NCI-H2227 (cell line): ENCODE measurements at regions not wholly inside any gene's neighbourhood (a gene's known extent, or its start where the extent isn't known, plus 50 kb on each side); places are given as distances from the start of the nearest gene placed in this dataset.
"Not testable (repeated sequence)": the region's sequence is repeated elsewhere in the genome, so short reads cannot be mapped to it uniquely, and the experiment has no call there.

Experiments
- DNase-seq: peaks from one replicate; lab custom pipeline; 2025; ENCODE audit not compliant: unreplicated experiment; lab: John Stamatoyannopoulos, UW

DNA sequence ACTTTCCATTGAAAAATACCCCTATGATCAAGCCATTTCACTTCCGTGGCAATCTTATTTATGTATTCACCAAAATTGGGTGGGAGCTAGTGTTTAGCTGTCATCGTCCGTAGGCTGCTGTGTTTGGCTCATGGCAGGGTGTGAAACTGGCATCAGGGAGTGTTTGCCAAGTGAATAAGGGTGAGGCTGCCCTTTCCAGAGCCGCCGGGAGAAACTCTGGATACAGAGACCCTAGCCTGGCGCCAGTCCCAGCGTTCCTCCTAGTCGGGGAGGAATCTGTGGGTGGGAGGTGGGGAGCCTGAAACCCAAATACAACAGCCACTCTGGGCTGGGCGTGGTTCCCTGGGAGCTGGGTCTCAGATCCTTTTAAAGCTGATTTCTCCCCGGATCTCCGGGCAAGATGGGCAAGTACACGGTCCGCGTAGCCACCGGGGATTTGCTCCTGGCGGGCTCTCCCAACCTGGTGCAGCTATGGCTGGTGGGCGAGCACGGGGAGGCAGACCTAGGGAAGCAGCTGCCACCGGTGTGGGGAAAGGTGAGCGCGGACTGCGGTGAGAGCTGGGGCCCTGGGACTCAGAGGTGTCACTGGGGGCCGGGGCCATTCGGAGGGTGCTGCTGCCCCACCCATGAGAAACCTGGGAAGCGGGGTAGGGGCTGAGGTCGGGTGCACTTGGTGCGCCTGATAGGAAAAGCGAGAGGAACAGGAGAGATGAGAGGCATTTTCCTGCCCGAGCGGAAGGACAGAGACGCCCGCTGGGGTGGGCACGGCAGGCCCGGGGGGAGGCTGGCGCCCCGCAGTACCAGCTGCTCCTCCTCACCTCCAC, 62.1 kb upstream of the TEKT1 start:
- no peak for DNase-seq

DNA sequence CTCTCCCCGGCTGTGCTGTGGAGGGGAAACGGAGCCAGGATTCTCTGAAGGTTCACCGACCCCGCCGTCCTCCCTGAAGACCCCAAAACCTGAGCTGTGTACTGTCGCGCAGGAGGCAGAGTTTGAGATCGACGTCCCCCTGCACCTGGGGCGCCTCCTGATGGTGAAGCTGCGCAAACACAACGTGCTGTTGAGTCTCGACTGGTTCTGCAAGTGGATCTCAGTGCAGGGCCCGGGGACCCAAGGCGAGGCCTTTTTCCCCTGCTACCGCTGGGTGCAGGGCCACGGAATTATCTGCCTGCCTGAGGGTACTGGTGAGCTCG, 62.6 kb upstream of the TEKT1 start:
- no peak for DNase-seq

DNA sequence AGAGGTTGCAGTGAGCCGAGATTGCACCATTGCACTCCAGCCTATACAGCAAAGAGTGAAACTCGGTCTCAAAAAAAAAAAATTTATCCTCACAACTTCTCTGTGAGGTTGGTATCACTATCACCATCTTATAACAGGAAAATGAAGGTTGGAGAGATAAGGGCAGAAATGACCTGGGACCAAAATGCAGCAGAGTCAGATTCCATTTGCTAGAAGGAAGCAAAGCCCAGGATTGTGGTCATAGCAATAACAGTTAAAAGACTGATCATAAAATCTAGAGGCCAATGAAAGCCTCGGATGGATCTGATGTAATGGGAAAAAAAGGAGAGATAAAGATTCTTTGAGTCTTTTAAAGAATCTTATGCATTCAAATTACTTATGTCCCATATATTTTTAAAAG, 69.6 kb upstream of the TEKT1 start:
- DNase-seq, result no peak

DNA sequence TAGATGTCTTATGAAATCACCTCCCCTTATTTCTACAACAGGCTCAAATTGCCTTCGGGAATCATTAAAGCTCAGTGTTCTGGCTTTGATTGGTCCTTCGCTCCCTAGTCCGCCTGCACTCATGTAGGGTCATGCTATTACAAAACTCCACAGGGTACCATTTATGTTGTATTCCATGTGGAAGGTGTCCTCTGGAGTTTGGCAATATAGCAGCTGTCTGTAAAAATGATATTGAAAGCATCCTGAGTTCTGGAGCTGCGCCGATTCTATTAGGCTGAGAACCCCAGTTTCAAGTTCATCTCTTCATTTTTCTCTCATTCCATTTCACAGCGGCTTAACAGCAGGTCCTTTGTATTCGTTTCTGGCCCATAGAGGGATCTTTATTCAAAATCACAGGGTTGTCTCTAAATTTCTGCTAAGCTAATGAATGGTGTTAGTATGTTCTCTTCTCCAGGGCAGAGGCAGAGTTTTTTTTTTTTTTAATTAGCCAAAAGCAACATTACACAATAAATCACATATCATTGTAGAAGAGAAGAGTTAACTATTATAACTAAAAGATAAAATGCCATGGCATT, 71.9 kb upstream of the TEKT1 start:
- DNase-seq, result peak; percentile 0

DNA sequence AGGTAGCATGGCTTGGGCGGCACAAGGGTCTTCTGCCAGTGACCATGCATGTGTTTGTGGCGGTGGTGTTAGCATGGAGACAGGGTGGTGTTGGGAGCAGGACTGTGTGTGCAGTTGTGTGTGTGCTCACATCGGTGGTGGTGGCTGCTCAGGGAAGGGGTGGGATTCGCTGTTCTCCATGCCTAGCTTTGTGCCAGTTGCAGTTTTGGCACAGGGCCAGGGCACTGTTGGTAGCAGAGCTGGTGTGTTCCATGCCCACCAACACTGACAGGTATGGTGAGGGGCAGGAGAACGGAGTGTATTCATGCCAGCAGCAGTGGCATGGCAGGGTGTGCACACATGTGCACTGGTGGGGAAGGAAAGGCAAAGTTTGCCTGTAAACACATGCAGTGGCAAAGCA, 77.3 kb upstream of the TEKT1 start:
- DNase-seq, result no peak

DNA sequence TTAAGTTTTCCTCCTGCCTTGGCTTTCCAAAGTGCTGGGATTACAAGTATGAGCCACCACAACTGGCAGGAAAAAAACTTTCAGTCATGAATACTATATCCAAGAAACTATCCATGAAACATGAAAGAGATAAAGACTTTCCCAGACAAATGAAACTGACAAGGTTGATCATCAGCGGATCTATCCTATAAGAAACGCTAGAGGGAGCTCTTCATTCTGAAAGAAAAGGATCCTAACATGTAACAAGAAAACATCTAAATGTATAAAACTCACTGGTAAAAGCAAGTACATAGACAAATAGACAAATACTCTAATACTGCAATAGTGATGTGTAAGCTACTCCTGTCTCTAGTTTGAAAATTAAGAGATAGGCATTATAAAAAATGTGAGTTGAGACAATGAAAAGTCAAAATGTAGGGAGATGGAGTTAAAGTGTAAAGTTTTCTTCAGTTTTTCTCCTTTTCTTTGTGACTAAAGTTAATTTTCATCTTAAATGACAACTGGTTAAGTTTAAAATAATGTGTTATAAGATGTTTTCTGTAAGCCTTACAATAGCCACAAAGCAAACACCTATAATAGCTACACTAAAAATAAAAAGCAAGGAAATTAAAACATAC, 79.6 kb upstream of the TEKT1 start:
- DNase-seq, result peak; percentile 39

DNA sequence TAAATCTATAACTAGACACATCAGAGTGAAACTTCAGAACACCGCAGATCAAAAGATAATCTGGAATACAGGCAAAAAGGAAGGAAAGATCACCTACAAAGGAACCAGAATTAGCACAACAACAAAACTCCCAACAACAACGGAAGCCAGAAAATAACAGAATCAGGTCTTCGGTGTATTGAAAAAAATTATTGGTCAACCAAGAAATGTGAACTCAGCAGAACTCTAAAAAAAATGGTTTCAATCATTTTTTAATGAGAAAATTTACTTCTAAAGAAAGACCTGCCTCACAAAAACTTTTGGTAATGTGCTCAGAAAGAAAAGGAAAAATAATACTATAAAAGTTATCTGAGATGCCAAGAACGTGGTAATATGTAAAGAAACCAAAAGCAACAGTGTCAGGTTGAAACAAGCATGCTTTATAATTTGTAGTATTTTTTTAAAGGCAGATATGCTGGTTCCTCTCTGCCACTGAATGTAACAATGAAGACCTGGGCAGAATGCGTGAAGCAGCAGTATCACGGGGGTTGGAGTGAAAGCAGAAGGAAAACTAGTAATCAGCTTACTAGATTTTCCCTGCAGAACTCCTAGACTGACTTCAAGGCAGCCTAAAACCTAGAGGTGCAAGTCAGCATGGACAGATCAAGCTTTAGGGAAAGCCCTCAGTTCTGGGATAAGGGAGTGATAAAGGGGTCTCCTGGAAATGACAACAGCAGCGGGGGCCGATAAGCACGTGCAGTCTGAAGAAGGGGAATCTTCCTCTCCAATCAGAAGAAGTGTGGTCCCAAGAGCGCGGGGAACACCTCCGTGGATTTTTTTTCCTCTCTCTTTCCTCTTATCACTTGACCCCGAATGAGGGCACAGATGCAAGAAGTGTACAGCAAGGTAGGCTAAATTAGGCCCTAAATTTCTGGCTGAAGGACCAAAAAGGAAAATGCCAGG, 80.9 kb upstream of the TEKT1 start:
- DNase-seq, result no peak

DNA sequence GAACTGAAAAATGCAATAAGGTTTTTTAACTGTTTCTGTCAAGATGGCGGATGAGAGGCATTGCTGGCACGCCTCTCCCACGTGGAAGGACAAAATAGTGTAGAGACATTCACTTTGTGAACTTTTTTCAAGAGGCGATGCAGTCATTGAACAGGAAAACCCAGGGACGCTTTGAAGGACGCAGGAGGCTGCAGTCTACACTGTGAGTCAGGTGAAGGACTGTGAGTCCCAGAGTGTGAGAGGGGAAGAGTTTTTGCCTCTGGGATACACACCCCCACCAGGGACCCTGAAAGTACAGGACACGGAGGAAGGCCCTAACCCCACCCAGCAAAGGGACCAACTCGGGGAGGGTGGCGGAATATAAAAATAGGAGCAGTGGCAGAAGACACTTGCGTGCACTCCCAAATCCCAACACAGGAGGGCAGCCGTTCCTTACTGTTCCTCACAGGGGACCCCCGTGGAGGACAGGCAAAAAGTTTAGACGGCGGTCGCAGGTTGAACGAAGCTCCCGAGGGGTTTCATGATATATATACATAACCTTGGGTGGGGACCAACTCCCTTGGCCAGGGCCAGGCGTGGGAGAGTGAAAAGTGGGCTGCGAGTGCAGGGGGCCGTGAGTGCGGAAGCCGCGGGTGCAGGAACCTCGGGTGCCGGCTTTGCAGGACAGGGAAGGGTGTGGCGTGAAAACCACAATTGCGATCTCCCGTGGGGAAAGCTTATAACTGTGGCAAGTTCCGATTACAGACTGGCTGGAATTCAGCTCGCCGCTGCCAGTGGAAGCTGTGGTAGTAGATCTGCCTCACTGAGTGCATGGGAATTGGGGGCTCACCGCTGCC, 82.0 kb upstream of the ALOX12 start:
- DNase-seq, result peak; percentile 63

DNA sequence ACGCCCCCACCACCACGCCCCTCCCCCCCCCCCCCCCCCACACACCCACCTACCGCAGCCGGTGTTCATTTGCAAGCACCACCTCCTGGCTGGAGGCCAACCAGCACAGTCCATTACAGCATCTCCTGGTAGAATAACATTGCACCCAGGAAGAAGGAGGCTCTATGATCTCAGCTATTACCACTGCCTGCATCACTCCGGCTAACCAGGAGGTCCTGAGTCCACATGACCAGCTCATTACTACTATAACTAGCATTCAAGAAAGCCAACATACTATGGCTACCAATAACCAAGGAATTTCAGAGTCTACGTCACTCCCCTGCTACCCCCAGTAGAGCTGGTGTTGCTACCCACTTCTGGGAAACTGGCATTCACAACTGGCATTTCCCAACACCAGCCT, 81.1 kb upstream of the ALOX12 start:
- DNase-seq, result peak; percentile 13

DNA sequence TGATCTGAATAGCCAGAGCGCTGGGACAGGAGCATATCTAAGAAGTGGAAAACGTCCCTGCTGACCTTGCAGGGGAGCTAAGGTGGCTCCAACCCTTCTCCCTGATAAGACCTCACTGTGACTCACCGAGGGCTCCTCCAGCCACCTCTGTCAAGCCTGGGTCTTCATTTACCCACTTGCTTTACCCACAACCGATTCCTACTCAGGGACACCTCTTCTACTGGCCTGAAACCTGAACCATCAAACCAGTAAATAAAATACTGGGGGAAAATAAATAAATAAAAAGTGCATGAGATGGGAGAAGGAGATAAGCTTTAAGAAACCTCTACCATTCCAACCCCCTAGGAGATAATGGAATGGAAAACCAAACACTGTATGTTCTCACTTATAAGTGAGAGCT, 80.2 kb upstream of the ALOX12 start:
- no peak for DNase-seq

DNA sequence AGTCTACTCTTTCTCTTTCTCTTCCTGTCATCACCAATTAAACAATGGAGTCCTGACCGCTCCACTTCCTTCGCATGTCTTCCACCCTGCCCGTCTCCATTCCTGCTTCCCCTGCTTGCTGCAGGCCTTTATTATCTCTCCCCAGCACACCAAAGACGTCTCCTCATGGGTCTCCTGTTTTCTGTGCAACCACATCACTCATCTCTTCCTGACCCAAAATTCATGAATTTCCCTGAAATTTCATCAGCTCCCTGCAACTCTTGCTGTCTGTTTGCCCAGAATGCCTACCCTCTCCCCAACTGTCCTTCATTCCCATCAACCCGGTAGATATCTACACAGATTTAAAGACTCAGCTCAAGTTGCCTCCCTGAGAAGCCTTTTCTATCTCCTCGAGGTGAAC, 76.7 kb upstream of the ALOX12 start:
- no peak for DNase-seq

DNA sequence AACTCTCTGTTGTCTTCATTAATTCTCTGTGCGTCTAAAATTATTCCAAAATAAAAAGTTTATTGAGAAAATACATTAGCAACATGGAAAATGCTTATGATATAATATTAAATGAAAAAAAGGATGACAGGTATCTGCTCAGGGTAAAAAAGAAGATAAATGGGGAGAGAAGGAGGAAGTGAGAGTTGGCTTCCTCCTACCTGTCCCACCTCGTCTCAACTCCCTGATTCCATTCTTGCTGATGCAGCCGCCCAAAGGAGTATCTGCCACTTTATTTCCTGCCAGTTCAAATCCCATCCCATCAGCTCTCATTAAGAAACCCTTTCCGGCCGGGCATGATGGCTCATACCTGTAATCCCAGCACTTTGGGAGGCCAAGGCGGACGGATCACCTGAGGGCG, 72.5 kb upstream of the ALOX12 start:
- DNase-seq, result no peak

DNA sequence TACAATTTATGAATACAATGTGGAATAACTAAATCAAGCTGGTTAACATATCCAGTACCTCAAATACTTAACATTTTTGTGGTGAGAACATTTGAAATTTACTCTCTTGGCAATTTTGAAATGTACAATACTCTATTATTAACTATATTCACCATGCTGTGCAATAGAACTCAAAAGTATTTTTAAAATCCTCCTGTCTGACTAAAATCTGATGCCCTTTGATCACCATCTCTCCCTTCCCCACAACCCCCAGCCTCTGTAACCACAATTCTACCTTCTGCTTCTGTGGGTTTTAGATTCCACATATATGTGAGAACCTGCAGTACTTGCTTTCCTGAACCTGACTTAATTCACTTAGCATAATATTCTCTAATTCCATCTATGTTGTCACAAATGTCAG, 71.6 kb upstream of the ALOX12 start:
- no peak for DNase-seq

DNA sequence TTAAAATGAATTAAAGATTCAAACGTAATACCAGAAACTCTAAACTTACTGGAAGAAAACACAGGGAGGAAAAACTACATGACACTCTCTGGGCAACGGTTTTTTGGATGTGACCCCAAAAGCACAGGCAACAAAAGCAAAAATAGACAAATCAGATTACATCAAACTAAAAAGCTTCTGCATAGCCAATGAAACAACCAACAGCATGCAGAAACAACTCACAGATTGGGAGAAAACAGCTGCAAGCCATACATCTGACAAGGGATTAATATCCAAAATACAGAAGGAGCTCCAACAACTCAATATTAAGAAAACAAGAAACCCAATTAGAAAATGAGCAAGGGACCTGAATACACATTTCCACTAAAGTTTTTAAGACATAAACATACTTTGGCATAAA, 69.2 kb upstream of the ALOX12 start:
- DNase-seq, result no peak

DNA sequence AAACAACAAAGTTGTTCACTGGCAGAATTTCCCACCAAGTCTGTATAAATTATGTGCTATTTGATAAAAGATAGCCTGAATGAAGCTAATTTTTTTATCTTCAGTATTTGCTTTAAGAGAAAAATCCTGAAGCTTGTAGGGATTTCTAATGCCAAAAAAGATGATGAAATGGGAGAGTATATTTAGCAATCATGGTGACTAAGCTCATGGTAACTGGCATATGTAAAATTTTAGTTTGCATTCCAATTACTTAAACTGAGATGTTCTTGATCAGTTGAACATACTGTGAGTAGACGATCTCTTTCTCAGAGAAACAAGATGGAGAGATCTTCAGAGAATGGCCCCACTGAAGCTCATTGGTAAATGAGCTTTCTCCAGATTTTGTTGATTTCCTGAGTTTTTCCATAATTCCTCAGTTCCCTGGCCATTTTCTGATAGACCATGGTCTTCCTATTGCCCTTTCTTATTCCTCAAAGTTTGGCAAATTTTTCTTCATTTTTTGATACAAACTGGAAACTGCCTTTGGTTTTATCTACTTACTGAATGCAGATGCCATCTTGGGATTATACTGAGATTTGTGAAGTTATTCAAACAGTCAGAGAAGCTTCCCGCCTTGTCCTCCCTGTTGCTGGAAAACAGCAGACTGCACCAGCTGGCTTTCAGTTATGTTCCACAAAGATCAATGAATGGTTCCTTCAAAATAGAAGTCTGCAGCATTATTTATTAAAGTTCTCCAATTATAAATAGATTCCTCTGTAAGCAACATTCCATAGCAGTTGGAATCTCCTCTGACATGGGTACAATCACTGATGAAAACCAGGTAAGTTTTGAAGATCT, 68.3 kb upstream of the ALOX12 start:
- DNase-seq, result no peak

DNA sequence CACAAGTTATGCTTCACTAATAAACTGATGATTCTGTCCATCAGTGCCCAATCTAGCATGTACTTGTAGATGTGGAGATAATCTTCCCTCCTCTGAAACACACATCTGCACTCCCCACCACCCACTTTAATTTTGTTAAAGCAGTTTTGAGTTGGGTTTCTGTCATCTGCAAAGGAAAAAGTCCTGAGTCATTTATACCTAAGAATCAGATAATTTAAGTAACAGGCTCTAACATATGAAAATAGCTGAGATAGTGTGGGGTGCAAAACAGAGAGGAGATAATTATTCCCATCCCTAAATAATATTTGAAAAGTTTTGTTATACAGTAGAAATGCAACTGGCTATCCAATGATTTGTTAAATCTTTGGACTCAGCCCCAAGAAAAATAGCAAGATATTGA, 67.7 kb upstream of the ALOX12 start:
- DNase-seq, result no peak

DNA sequence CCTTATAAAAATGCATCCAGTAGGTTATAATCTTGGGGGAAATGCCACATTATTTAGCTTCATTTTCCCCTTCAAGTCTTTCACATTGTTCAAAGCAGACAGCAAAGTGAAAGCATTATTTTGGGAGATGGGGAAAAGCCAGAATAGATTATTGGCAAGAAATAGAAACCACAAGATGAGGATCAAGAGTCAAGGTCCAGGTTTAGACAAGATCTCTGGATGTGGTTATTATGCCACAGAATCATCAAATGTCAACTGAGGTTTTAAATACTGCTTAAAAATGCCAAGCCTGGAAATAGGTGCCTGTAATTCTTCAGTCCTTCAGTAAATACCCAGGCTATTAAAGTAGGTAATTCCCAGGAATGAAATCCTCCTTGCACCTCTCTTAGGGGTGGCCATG, 65.1 kb upstream of the ALOX12 start:
- DNase-seq, result no peak

DNA sequence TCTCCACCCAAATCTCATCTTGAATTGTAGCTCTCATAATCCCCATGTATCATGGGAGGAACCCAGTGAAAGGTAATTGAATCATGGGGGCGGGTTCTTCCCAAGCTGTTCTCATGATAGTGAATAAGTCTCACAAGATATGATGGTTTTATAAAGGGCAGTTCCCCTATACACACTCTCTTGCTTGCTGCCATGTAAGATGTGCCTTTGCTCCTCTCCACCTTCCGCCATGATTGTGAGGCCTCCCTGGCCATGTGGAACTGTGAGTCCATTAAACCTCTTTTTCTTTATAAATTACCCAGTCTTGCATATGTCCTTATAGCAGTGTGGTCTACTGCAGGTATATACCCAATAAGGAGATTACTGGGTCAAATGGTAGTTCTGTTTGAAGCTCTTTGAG, 61.3 kb upstream of the ALOX12 start:
- DNase-seq, result not testable (repeated sequence)

DNA sequence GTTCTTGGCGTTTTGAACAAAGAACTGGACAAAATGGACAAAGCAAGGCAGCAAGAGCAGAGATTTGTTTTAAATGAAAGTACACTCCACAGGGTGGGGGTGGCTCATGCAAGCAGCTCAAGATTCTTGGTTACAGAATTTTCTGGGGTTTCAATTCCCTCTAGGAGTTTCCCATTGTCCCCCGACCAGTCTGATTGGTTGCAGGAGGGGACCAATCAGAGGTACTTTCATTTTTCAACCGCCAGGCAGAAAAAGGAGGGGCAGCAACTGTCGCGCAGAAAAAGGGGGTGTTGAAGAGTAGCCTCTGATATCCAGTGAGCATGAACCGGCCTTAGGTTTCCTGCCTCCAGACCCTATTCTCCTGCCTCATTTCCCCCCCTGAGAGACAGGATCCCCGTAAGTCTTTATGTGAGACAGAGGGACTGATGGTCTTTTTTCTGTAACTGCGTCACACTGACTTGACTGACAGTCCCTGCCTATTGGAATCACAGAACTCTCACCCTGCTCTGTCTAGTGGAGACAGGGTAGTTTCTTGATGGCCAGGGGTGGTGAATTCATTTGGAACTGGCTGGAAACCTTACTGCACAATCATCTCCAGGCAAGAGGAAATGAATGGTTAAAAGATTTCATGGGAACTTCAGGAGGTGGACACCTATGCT, 59.4 kb upstream of the ALOX12 start:
- DNase-seq, result peak; percentile 3
